ENCODE measurements at regions not wholly inside any gene's neighbourhood (a gene's known extent, or its start where the extent isn't known, plus 50 kb on each side); places are given as distances from the start of the nearest gene placed in this dataset.

- Histone ChIP-seq H3K9ac (ENCODE audit: low read depth, low read length) (no peak overlapping the region), H3K36me3 (ENCODE audit: control insufficient read depth, insufficient read depth, low read length) (no peaks in the 10 kb centered on the region), H3K4ac (ENCODE audit: low read depth, low read length) (no peak overlapping the region), H3K14ac (replicated peaks; ENCODE audit: low read depth, low read length) (no peak overlapping the region), H2BK15ac (ENCODE audit: low read depth, low read length) (no peak overlapping the region), H3K9me3 (ENCODE audit: control insufficient read depth, insufficient read depth, low read length) (peaks cover 4% of the 10 kb centered on the region; the same call in 1 of the 2 replicates), H3K27ac (ENCODE audit: insufficient read depth, low read length) (no peak overlapping the region), H4K20me1 (ENCODE audit: insufficient read depth, low read length) (no peaks in the 10 kb centered on the region), H3K4me2 (ENCODE audit: low read depth, low read length) (no peak overlapping the region), H2AK9ac (replicated peaks; ENCODE audit: low read depth, low read length, poor library complexity) (no peak overlapping the region), H3K4me1 (ENCODE audit: control insufficient read depth, insufficient read depth, low read length) (no peaks in the 10 kb centered on the region), H2BK20ac (ENCODE audit: low read depth, low read length) (no peak overlapping the region), H3K27me3 (ENCODE audit: control insufficient read depth, insufficient read depth, low read length) (no peaks in the 10 kb centered on the region), H3K79me1 (ENCODE audit: low read depth in 1 of 2, low read length in 2 of 2) (no peaks in the 10 kb centered on the region), H3K18ac (ENCODE audit: low read depth, low read length) (no peak overlapping the region), H3K56ac (ENCODE audit: extremely low read depth, insufficient read depth, low read length) (no peak overlapping the region), H4K8ac (ENCODE audit: low read depth in 2 of 2, low read length in 2 of 2) (no peak overlapping the region), H3K9me1 (ENCODE audit: insufficient read depth, low read length) (no peaks in the 10 kb centered on the region), H3K23ac (ENCODE audit: low read depth, low read length) (no peak overlapping the region), H2AK5ac (ENCODE audit: low read depth, low read length) (no peak overlapping the region), H2BK5ac (ENCODE audit: low read depth, low read length, poor library complexity, severe bottlenecking) (no peak overlapping the region), H2AFZ (replicated peaks; ENCODE audit: low read length, poor library complexity) (no peak overlapping the region), H2BK120ac (ENCODE audit: low read depth, low read length) (no peak overlapping the region), H4K5ac (ENCODE audit: low read depth, low read length) (no peak overlapping the region), H4K91ac (ENCODE audit: insufficient read depth, low read depth, low read length) (no peak overlapping the region), H3K4me3 (ENCODE audit: insufficient read depth, low read depth, low read length) (no peak overlapping the region)
- ChIA-PET CTCF (no interaction called here), POLR2A (ENCODE audit: unreplicated experiment) (no interaction called here)
- in situ Hi-C loops (cut with MboI; ENCODE audit: low sequenced_read_pairs) (no loop called here), dilution Hi-C loops (cut with HindIII; ENCODE audit: low sequenced_read_pairs, unreplicated experiment) (no loop called here), intact Hi-C loops (cut with micrococcal nuclease) (no loop called here)
- no TSS peak for BruUV-seq (replicated peaks)
- no peak for ATAC-seq (ENCODE audit: low read depth)
- TF ChIP-seq MAZ (IDR thresholded peaks at IDR 0.05; ENCODE audit: borderline replicate concordance, low read depth, low read length), result no peak
- no peak for DNase-seq
These were observed 113.1 kb upstream of the VSTM2A start for GRCh38 chr7:54429111-54429510.
